ENCODE measurements at regions not wholly inside any gene's neighbourhood (a gene's known extent, or its start where the extent isn't known, plus 50 kb on each side); places are given as distances from the start of the nearest gene placed in this dataset.
"Not testable (repeated sequence)": the region's sequence is repeated elsewhere in the genome, so short reads cannot be mapped to it uniquely, and the experiment has no call there.

- FAIRE-seq, result no peak
- no peak for DNase-seq (ENCODE audit: insufficient read length, low spot score)
These were observed 1005.9 kb downstream of the BRD1 start for GRCh38 chr22:48821727-48822126.

GRCh38 chr22:48821346-48821690, 1006.4 kb downstream of the BRD1 start:
- DNase-seq (ENCODE audit: insufficient read length, low spot score) (no peak), FAIRE-seq (no peak)

GRCh38 chr22:48820481-48821345, 1007.0 kb downstream of the BRD1 start:
- FAIRE-seq (no peak), DNase-seq (ENCODE audit: insufficient read length, low spot score) (no peak)

GRCh38 chr22:48819961-48820360, 1007.7 kb downstream of the BRD1 start:
- no peak for FAIRE-seq
- DNase-seq (ENCODE audit: insufficient read length, low spot score), result no peak

GRCh38 chr22:48819232-48819631, 1008.4 kb downstream of the BRD1 start:
- no peak for FAIRE-seq
- DNase-seq (ENCODE audit: insufficient read length, low spot score), result no peak

- not testable (repeated sequence) for FAIRE-seq; DNase-seq (ENCODE audit: insufficient read length, low spot score)
These were observed 1010.2 kb downstream of the BRD1 start for GRCh38 chr22:48817491-48817890.

GRCh38 chr22:48811885-48812284, 1015.8 kb downstream of the BRD1 start:
- FAIRE-seq (no peak), DNase-seq (ENCODE audit: insufficient read length, low spot score) (no peak)

GRCh38 chr22:48808038-48808960, 1019.4 kb downstream of the BRD1 start:
- no peak for DNase-seq (ENCODE audit: insufficient read length, low spot score)

GRCh38 chr22:48807155-48807554, 1020.5 kb downstream of the BRD1 start:
- FAIRE-seq, result no peak
- DNase-seq (ENCODE audit: insufficient read length, low spot score), result no peak

More at GRCh38 chr22:48808038-48808960, 1019.4 kb downstream of the BRD1 start:
- FAIRE-seq, result no peak

GRCh38 chr22:48806227-48806781, 1021.4 kb downstream of the BRD1 start:
- DNase-seq (ENCODE audit: insufficient read length, low spot score), result no peak
- FAIRE-seq, result no peak

GRCh38 chr22:48805516-48805915, 1022.2 kb downstream of the BRD1 start:
- no peak for FAIRE-seq
- no peak for DNase-seq (ENCODE audit: insufficient read length, low spot score)

GRCh38 chr22:48804811-48805301, 1022.8 kb downstream of the BRD1 start:
- no peak for FAIRE-seq
- no peak for DNase-seq (ENCODE audit: insufficient read length, low spot score)

- FAIRE-seq, result no peak
These were observed 1023.5 kb downstream of the BRD1 start for GRCh38 chr22:48803948-48804810.

GRCh38 chr22:48803171-48803947, 1024.3 kb downstream of the BRD1 start:
- FAIRE-seq (no peak), DNase-seq (ENCODE audit: insufficient read length, low spot score) (no peak)

More at GRCh38 chr22:48803948-48804810, 1023.5 kb downstream of the BRD1 start:
- no peak for DNase-seq (ENCODE audit: insufficient read length, low spot score)

GRCh38 chr22:48802576-48802975, 1025.1 kb downstream of the BRD1 start:
- no peak for DNase-seq (ENCODE audit: insufficient read length, low spot score)
- no peak for FAIRE-seq

- FAIRE-seq, result no peak
These were observed 1026.6 kb downstream of the BRD1 start for GRCh38 chr22:48800886-48801607.

GRCh38 chr22:48800036-48800885, 1027.4 kb downstream of the BRD1 start:
- no peak for DNase-seq (ENCODE audit: insufficient read length, low spot score)
- no peak for FAIRE-seq

More at GRCh38 chr22:48800886-48801607, 1026.6 kb downstream of the BRD1 start:
- no peak for DNase-seq (ENCODE audit: insufficient read length, low spot score)

Data from HTR-8/SVneo (cell line).